GM23248 (cell line): ENCODE measurements at regions not wholly inside any gene's neighbourhood (a gene's known extent, or its start where the extent isn't known, plus 50 kb on each side); places are given as distances from the start of the nearest gene placed in this dataset.

Experiments used
- EZH2 ChIP-seq: fragments of 200-600 bp; sonication (generic); IDR thresholded peaks from 2 replicates; pipeline ENCODE4 v1.6.1; 2018; ENCODE audit warnings: antibody characterized with exemption, mild to moderate bottlenecking; ENCODE audit not compliant: insufficient read depth, poor library complexity, severe bottlenecking
- EZH2phosphoT487 ChIP-seq: fragments of 200-600 bp; sonication (generic); IDR thresholded peaks from 2 replicates; pipeline ENCODE4 v1.6.1; 2018; ENCODE audit warnings: antibody characterized with exemption, moderate library complexity, mild to moderate bottlenecking, low read depth; ENCODE audit not compliant: insufficient read depth

DNA sequence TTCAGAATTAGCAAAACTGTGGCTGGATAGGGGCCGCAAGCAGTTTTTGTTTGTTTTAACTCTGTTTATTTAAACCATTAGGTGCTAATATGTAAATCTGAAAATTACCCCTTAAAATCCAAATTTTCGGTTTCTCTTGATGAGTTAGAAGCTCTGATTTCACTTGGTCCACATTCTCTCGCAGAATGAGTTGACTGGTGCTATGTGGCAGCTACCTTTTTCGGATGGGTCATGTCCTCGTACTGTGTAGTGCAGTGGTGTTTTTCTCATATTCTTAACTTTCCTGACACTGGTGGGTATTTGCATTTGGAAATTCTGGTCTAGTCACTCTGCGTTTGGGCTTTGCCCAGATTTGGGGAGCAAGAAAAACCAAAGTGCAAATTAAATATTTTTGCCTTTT, 87.1 kb downstream of the DIPK2A start:
- TF ChIP-seq EZH2phosphoT487 (no peak), EZH2 (no peak)
